GM12801 (cell line): ENCODE measurements at regions not wholly inside any gene's neighbourhood (a gene's known extent, or its start where the extent isn't known, plus 50 kb on each side); places are given as distances from the start of the nearest gene placed in this dataset.

ENCODE experiments used
- TF ChIP-seq, protein P1 (sequence below): IDR thresholded peaks from one replicate; pipeline ENCODE4 v1.5.1; 2011; ENCODE audit warnings: control low read depth; ENCODE audit not compliant: insufficient read length; ENCODE audit errors: extremely low read depth

DNA sequence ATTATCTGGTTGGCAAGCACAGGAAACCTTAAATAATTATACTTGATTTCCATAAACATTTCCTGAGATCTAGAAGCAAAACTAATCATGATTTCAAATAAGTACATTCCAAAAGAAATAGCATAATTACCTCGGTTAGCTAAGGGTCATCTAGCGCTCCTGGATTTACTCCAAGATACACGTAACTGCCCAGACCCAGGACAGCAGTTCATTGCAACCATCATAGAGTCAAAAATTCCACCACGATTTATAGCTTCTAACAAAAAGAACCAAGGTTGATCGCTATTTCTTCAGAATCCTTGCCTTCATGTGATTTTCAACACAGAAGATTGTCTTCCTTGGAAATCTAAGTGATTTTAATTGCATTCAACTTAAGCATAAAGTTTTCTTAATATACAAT is 1235.5 kb upstream of the TENM3 start:
- TF ChIP-seq, protein P1, sequence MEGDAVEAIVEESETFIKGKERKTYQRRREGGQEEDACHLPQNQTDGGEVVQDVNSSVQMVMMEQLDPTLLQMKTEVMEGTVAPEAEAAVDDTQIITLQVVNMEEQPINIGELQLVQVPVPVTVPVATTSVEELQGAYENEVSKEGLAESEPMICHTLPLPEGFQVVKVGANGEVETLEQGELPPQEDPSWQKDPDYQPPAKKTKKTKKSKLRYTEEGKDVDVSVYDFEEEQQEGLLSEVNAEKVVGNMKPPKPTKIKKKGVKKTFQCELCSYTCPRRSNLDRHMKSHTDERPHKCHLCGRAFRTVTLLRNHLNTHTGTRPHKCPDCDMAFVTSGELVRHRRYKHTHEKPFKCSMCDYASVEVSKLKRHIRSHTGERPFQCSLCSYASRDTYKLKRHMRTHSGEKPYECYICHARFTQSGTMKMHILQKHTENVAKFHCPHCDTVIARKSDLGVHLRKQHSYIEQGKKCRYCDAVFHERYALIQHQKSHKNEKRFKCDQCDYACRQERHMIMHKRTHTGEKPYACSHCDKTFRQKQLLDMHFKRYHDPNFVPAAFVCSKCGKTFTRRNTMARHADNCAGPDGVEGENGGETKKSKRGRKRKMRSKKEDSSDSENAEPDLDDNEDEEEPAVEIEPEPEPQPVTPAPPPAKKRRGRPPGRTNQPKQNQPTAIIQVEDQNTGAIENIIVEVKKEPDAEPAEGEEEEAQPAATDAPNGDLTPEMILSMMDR, result no peak

DNA sequence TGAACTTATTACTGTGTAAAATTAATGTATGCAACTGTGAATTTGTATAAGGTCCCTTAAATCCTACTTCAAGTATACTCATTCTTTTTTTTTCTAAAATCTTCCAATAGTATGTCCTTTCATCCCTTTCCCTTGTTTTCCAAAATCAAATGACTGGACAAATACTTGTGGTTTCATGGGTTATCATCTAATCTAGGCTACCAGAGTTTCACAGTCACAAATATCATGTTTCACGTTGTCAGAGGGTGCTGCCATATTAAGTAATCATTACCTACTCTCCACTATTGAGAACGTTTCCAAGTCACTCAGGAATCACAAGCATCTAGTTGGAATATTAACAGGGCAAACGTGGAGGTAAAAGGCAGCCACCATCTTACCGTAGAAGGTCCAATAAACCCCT is 1235.0 kb upstream of the TENM3 start:
- TF ChIP-seq, protein P1, result no peak

DNA sequence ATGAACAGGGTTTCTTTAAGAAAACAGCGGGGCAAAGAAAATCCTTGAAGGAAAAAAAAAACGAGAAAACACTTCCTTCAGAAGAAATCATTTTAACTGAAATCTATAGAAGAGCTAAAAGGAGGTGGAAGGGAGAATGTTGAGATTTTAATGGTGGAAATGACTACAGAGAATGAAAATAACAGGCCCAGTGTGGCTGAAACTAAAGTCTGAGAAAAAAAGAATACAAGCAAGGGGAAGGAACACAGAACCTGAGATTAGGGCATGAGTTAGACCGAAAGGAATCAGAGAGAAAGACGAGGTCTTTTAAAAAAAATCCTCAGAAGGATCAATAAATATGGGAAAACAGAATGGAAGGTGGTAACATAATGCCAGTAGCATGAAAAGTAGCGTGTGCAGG is 1230.0 kb upstream of the TENM3 start:
- TF ChIP-seq, protein P1, result no peak

DNA sequence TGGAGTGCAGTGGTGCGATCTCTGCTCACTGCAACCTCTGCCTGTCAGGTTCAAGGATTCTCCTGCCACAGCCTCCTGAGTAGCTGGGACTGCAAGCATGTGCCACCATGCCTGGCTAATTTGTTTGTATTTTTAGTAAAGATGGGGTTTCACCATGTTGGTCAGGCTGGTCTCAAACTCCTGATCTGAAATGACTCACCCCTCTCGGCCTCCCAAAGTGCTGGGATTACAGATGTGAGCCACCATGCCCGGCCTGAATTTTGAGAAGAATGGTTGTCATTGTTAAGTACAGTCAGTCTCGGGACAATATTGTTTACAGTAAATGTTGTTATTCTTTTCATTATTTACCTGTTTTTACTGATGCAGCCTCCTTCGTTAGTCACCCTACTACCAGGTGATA is 1226.2 kb upstream of the TENM3 start:
- TF ChIP-seq, protein P1, result no peak

DNA sequence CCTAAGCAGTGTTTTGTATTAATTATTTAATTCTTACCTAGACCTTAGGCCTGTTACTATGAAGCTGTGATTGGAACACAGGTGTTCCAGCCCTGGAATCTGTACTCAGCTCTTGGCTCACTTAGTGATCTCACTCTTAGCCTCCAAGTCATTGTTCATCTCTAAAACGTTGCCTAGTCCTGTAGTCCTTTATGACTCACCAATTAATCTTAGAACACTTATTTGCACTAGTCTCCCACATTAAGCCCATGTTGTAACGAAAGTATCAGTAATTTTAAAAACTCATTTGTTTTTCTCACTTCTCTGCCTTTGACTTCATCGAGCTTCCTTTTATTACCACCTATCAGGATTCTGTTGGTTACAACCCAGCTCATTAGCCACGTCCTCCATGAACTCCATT is 1224.7 kb upstream of the TENM3 start:
- TF ChIP-seq, protein P1, result no peak

DNA sequence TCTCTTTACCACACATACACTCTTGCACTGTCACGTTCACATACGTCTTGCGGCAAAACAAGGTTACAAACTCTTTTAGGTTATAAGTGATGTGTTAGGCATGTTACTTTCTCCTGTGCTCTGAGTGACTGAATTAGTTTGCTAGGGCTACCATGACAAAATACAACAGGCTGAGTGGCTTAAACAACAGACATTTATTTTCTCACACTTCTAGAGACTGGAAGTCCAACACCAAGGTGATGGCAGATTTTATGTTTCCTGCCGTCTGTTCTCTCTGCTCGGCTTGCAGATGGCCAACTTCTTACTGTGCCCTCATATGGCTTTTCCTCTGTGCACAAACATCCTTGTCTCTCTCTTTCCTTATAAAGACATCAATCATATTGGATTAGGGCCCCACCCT is 1224.3 kb upstream of the TENM3 start:
- TF ChIP-seq, protein P1, result no peak

DNA sequence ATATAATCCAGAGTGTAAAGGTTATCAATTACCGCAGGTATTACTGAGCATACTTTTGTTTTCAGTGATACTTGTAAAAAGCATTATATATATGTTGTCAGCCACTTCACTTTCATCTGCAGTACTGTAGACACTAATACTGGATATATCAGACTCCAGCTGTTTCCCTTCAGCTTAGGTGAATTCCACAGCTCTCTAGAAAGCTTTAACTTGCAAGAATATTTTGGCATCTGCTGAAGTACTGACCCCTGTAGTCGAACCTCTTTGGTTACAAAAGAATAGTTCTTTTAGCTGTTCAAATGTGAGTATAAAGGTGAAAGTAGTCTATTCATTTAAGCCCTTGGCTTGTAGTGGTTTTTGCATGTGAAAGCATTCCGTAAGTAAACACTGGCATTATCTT is 1222.7 kb upstream of the TENM3 start:
- TF ChIP-seq, protein P1, result no peak

DNA sequence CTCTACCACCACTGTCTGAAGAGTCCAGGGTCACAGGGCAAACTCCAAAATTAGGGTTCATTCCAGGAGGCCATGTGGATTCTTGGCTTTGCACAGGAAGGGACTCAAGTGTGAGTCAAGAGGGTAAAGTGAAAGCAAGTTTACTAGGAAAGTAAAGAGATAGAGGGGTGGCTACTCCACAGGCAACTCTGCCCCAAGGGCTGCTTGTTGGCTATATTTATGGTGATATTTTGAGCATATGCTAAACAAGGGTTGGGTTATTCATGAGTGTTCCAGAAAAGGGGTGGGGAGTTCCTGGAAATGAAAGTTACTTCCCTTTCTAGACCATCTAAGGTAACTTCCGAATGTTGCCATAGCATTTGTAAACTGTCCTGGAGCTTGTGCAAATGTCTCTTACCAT is 1222.0 kb upstream of the TENM3 start:
- TF ChIP-seq, protein P1, result no peak
